ENCODE measurements at regions not wholly inside any gene's neighbourhood (a gene's known extent, or its start where the extent isn't known, plus 50 kb on each side); places are given as distances from the start of the nearest gene placed in this dataset.
"Not testable (repeated sequence)": the region's sequence is repeated elsewhere in the genome, so short reads cannot be mapped to it uniquely, and the experiment has no call there.

GRCh38 chr1:166484471-166484870 is 317.7 kb upstream of the FAM78B start:
- no peaks in the 10 kb centered on the region for H3K27me3 ChIP-seq (ENCODE audit: control insufficient read depth, insufficient read depth, low read length)
- no peaks in the 10 kb centered on the region for H3K9me3 ChIP-seq (ENCODE audit: control insufficient read depth, insufficient read depth, low read length)
- H3K4me1 ChIP-seq (ENCODE audit: control insufficient read depth, insufficient read depth, low read length) = no peaks in the 10 kb centered on the region
- no peaks in the 10 kb centered on the region for H3K36me3 ChIP-seq (ENCODE audit: control insufficient read depth, insufficient read depth, low read length)
- H3K9ac ChIP-seq (ENCODE audit: low read depth, low read length) = no peak overlapping the region
- no peak overlapping the region for H3K4me3 ChIP-seq (ENCODE audit: low read depth, low read length)

GRCh38 chr1:166484871-166485270 is 318.1 kb upstream of the FAM78B start:
- H3K9me3 ChIP-seq (ENCODE audit: control insufficient read depth, insufficient read depth, low read length) = no peaks in the 10 kb centered on the region
- H3K27me3 ChIP-seq (ENCODE audit: control insufficient read depth, insufficient read depth, low read length) = no peaks in the 10 kb centered on the region
- no peak overlapping the region for H3K9ac ChIP-seq (ENCODE audit: low read depth, low read length)
- H3K4me3 ChIP-seq (ENCODE audit: low read depth, low read length) = no peak overlapping the region
- no peaks in the 10 kb centered on the region for H3K36me3 ChIP-seq (ENCODE audit: control insufficient read depth, insufficient read depth, low read length)
- no peaks in the 10 kb centered on the region for H3K4me1 ChIP-seq (ENCODE audit: control insufficient read depth, insufficient read depth, low read length)

GRCh38 chr1:166485620-166486019 is 318.8 kb upstream of the FAM78B start:
- Histone ChIP-seq H3K36me3 (ENCODE audit: control insufficient read depth, insufficient read depth, low read length) (no peaks in the 10 kb centered on the region), H3K4me1 (ENCODE audit: control insufficient read depth, insufficient read depth, low read length) (no peaks in the 10 kb centered on the region), H3K27me3 (ENCODE audit: control insufficient read depth, insufficient read depth, low read length) (no peaks in the 10 kb centered on the region), H3K9me3 (ENCODE audit: control insufficient read depth, insufficient read depth, low read length) (no peaks in the 10 kb centered on the region), H3K9ac (ENCODE audit: low read depth, low read length) (no peak overlapping the region), H3K4me3 (ENCODE audit: low read depth, low read length) (no peak overlapping the region)

GRCh38 chr1:166488327-166488726 is 321.5 kb upstream of the FAM78B start:
- Histone ChIP-seq H3K4me1 (ENCODE audit: control insufficient read depth, insufficient read depth, low read length) (no peaks in the 10 kb centered on the region), H3K27me3 (ENCODE audit: control insufficient read depth, insufficient read depth, low read length) (no peaks in the 10 kb centered on the region), H3K9me3 (ENCODE audit: control insufficient read depth, insufficient read depth, low read length) (no peaks in the 10 kb centered on the region), H3K9ac (ENCODE audit: low read depth, low read length) (no peak overlapping the region), H3K36me3 (ENCODE audit: control insufficient read depth, insufficient read depth, low read length) (no peaks in the 10 kb centered on the region), H3K4me3 (ENCODE audit: low read depth, low read length) (no peak overlapping the region)

- no peak overlapping the region for H3K4me3 ChIP-seq (ENCODE audit: low read depth, low read length)
- H3K9ac ChIP-seq (ENCODE audit: low read depth, low read length) = no peak overlapping the region
These were observed 322.5 kb upstream of the FAM78B start for GRCh38 chr1:166489356-166489669.

GRCh38 chr1:166489670-166490436 is 323.1 kb upstream of the FAM78B start:
- Histone ChIP-seq H3K4me1 (ENCODE audit: control insufficient read depth, insufficient read depth, low read length) (no peaks in the 10 kb centered on the region), H3K36me3 (ENCODE audit: control insufficient read depth, insufficient read depth, low read length) (no peaks in the 10 kb centered on the region), H3K9me3 (ENCODE audit: control insufficient read depth, insufficient read depth, low read length) (no peaks in the 10 kb centered on the region), H3K27me3 (ENCODE audit: control insufficient read depth, insufficient read depth, low read length) (no peaks in the 10 kb centered on the region), H3K4me3 (ENCODE audit: low read depth, low read length) (no peak overlapping the region), H3K9ac (ENCODE audit: low read depth, low read length) (no peak overlapping the region)

More at GRCh38 chr1:166489356-166489669, 322.5 kb upstream of the FAM78B start:
- H3K27me3 ChIP-seq (ENCODE audit: control insufficient read depth, insufficient read depth, low read length) = no peaks in the 10 kb centered on the region
- H3K4me1 ChIP-seq (ENCODE audit: control insufficient read depth, insufficient read depth, low read length) = no peaks in the 10 kb centered on the region
- no peaks in the 10 kb centered on the region for H3K36me3 ChIP-seq (ENCODE audit: control insufficient read depth, insufficient read depth, low read length)
- H3K9me3 ChIP-seq (ENCODE audit: control insufficient read depth, insufficient read depth, low read length) = no peaks in the 10 kb centered on the region

- Histone ChIP-seq H3K36me3 (ENCODE audit: control insufficient read depth, insufficient read depth, low read length) (no peaks in the 10 kb centered on the region), H3K27me3 (ENCODE audit: control insufficient read depth, insufficient read depth, low read length) (no peaks in the 10 kb centered on the region), H3K4me1 (ENCODE audit: control insufficient read depth, insufficient read depth, low read length) (no peaks in the 10 kb centered on the region), H3K4me3 (ENCODE audit: low read depth, low read length) (no peak overlapping the region), H3K9me3 (ENCODE audit: control insufficient read depth, insufficient read depth, low read length) (no peaks in the 10 kb centered on the region), H3K9ac (ENCODE audit: low read depth, low read length) (no peak overlapping the region)
These were observed 323.7 kb upstream of the FAM78B start for GRCh38 chr1:166490437-166490991.

GRCh38 chr1:166493765-166494164 is 327.0 kb upstream of the FAM78B start:
- H3K27me3 ChIP-seq (ENCODE audit: control insufficient read depth, insufficient read depth, low read length); H3K36me3 ChIP-seq (ENCODE audit: control insufficient read depth, insufficient read depth, low read length); H3K4me3 ChIP-seq (ENCODE audit: low read depth, low read length); H3K9ac ChIP-seq (ENCODE audit: low read depth, low read length); H3K4me1 ChIP-seq (ENCODE audit: control insufficient read depth, insufficient read depth, low read length); H3K9me3 ChIP-seq (ENCODE audit: control insufficient read depth, insufficient read depth, low read length): not testable (repeated sequence)

GRCh38 chr1:166507347-166507746 is 331.9 kb upstream of the POGK start:
- Histone ChIP-seq H3K4me3 (ENCODE audit: low read depth, low read length) (no peak overlapping the region), H3K9ac (ENCODE audit: low read depth, low read length) (no peak overlapping the region), H3K9me3 (ENCODE audit: control insufficient read depth, insufficient read depth, low read length) (no peaks in the 10 kb centered on the region), H3K4me1 (ENCODE audit: control insufficient read depth, insufficient read depth, low read length) (no peaks in the 10 kb centered on the region), H3K27me3 (ENCODE audit: control insufficient read depth, insufficient read depth, low read length) (no peaks in the 10 kb centered on the region), H3K36me3 (ENCODE audit: control insufficient read depth, insufficient read depth, low read length) (no peaks in the 10 kb centered on the region)

- H3K36me3 ChIP-seq (ENCODE audit: control insufficient read depth, insufficient read depth, low read length) = no peaks in the 10 kb centered on the region
These were observed 327.5 kb upstream of the POGK start for GRCh38 chr1:166511761-166512160.

GRCh38 chr1:166514067-166514466 is 325.2 kb upstream of the POGK start:
- Histone ChIP-seq H3K9ac (ENCODE audit: low read depth, low read length) (no peak overlapping the region), H3K4me1 (ENCODE audit: control insufficient read depth, insufficient read depth, low read length) (no peaks in the 10 kb centered on the region), H3K9me3 (ENCODE audit: control insufficient read depth, insufficient read depth, low read length) (no peaks in the 10 kb centered on the region), H3K4me3 (ENCODE audit: low read depth, low read length) (no peak overlapping the region), H3K27me3 (ENCODE audit: control insufficient read depth, insufficient read depth, low read length) (no peaks in the 10 kb centered on the region), H3K36me3 (ENCODE audit: control insufficient read depth, insufficient read depth, low read length) (no peaks in the 10 kb centered on the region)

More at GRCh38 chr1:166511761-166512160, 327.5 kb upstream of the POGK start:
- no peaks in the 10 kb centered on the region for H3K4me1 ChIP-seq (ENCODE audit: control insufficient read depth, insufficient read depth, low read length)
- H3K9me3 ChIP-seq (ENCODE audit: control insufficient read depth, insufficient read depth, low read length) = no peaks in the 10 kb centered on the region
- H3K4me3 ChIP-seq (ENCODE audit: low read depth, low read length) = no peak overlapping the region
- H3K27me3 ChIP-seq (ENCODE audit: control insufficient read depth, insufficient read depth, low read length) = no peaks in the 10 kb centered on the region
- no peak overlapping the region for H3K9ac ChIP-seq (ENCODE audit: low read depth, low read length)

- Histone ChIP-seq H3K27me3 (ENCODE audit: control insufficient read depth, insufficient read depth, low read length) (no peaks in the 10 kb centered on the region), H3K4me3 (ENCODE audit: low read depth, low read length) (no peak overlapping the region)
These were observed 311.5 kb upstream of the POGK start for GRCh38 chr1:166527752-166528151.

More at GRCh38 chr1:166527752-166528151, 311.5 kb upstream of the POGK start:
- Histone ChIP-seq H3K4me1 (ENCODE audit: control insufficient read depth, insufficient read depth, low read length) (peaks cover 17% of the 10 kb centered on the region), H3K36me3 (ENCODE audit: control insufficient read depth, insufficient read depth, low read length) (no peaks in the 10 kb centered on the region), H3K9me3 (ENCODE audit: control insufficient read depth, insufficient read depth, low read length) (peaks cover 8% of the 10 kb centered on the region), H3K9ac (ENCODE audit: low read depth, low read length) (no peak overlapping the region)

Measured in iPS-15b (cell line).